ENCODE measurements at regions not wholly inside any gene's neighbourhood (a gene's known extent, or its start where the extent isn't known, plus 50 kb on each side); places are given as distances from the start of the nearest gene placed in this dataset.

DNA sequence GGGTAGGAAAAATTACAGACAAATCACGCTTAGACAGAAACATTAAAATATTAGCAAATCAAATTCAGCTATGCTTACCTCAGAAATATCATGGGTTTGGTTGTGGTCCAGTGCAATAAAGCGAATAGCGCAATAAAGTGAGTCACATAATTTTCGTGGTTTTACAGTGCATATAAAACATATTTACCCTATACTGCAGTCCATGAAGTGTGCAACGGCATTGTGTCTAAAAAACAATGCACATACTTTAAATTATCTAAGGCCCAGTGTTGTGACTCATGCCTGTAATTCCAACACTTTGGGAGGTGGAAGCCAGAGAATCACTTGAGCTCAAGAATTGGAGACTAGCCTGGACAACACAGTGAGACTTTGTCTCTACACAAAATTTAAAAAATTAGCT is 195.7 kb upstream of the IL1RAPL1 start:
- TF ChIP-seq, protein P1, sequence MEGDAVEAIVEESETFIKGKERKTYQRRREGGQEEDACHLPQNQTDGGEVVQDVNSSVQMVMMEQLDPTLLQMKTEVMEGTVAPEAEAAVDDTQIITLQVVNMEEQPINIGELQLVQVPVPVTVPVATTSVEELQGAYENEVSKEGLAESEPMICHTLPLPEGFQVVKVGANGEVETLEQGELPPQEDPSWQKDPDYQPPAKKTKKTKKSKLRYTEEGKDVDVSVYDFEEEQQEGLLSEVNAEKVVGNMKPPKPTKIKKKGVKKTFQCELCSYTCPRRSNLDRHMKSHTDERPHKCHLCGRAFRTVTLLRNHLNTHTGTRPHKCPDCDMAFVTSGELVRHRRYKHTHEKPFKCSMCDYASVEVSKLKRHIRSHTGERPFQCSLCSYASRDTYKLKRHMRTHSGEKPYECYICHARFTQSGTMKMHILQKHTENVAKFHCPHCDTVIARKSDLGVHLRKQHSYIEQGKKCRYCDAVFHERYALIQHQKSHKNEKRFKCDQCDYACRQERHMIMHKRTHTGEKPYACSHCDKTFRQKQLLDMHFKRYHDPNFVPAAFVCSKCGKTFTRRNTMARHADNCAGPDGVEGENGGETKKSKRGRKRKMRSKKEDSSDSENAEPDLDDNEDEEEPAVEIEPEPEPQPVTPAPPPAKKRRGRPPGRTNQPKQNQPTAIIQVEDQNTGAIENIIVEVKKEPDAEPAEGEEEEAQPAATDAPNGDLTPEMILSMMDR (IDR thresholded peaks at IDR 0.05), result no peak
- TF ChIP-seq EP300 (IDR thresholded peaks at IDR 0.05; ENCODE audit: low read depth) (no peak), POLR2A (IDR thresholded peaks at IDR 0.05) (no peak)

Data from transverse colon (tissue), 3 donors.